Dedifferentiated amniotic fluid mesenchymal stem cell (primary cell): ENCODE measurements at regions not wholly inside any gene's neighbourhood (a gene's known extent, or its start where the extent isn't known, plus 50 kb on each side); places are given as distances from the start of the nearest gene placed in this dataset.

Source experiments
- DNase-seq: peaks from one replicate; pipeline ENCODE4 v3.0.0-alpha.2; 2016; ENCODE audit errors: extremely low spot score

DNA sequence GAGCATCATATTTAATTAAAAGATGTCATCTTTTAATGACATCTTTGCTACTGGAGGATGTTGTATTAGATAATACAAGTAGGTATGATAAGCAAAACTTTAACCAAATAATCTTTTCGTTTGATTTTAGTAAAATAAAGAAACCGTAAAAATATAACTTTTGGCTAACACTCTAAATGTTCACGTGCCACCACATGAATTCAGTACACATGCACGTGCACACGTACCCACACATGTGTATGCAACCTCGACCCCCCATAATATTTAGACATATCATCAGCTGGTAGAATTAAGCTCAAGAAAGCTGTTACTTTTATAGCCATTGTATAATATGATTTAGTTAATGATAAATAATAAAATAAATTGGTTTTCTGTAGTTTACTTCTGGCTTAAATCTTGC, 566.6 kb upstream of the FBXO33 start:
- no peak for DNase-seq

DNA sequence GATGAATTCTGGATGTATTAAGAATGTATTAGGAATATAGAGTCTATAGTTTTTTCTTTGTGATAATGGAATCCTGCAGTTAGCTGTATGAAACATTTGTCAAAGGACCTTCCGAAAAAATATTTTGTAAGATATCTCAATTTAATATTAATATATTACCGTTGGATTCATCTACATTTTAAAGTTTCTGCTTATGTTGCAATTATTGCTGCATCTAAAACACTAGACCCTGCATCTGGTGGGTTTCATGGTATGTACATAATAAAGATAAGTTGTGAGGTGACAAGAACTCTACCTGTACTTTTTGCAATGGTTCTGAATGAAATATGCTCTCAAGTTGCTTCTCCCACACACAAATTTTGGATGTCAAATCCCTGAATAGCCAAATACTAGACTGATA, 565.9 kb upstream of the FBXO33 start:
- DNase-seq = no peak

DNA sequence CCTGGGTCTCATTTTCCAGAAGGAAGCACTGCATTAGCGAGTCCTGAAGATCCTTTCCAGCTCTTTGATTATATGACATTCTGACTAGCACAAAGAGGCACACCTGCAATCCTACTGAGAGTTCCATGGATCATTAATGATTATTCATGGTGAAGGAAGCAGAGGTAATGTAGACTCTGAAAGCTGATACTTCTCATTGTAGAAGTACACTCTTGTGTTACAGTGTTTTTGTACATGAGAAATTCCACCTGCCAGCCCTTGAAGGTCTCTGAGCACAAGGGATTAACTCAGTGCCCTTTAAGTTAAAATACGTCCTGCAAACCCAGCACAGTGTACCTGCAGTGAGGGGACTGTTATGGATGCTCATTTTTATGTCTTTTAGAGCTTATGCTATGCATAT, 558.8 kb upstream of the FBXO33 start:
- DNase-seq = no peak

GRCh38 chr14:39988939-39989338, 556.7 kb upstream of the FBXO33 start:
- no peak for DNase-seq

GRCh38 chr14:39984323-39984722, 552.1 kb upstream of the FBXO33 start:
- DNase-seq = no peak

GRCh38 chr14:39977198-39977597, 545.0 kb upstream of the FBXO33 start:
- DNase-seq = no peak

DNA sequence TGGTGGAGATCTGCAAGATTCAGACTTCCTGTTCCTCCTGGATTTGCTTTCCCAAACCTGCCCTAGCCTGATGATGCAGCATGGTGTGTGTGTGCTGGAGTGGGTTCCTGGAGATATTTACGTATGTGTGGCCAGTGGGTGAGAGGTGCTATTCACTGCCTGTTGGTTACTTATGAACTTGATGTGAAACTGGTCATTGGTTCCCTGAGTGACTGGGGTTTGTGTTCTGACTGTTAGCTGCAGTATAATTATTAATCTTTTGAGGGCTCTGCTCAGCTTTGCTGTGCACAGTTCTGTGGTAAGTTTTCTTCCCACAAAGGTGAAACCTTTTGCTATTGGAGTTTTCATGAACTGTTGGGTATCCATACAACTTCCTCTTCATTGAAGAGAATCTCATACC, 541.8 kb upstream of the FBXO33 start:
- DNase-seq = no peak

GRCh38 chr14:39972704-39973103, 540.5 kb upstream of the FBXO33 start:
- no peak for DNase-seq

DNA sequence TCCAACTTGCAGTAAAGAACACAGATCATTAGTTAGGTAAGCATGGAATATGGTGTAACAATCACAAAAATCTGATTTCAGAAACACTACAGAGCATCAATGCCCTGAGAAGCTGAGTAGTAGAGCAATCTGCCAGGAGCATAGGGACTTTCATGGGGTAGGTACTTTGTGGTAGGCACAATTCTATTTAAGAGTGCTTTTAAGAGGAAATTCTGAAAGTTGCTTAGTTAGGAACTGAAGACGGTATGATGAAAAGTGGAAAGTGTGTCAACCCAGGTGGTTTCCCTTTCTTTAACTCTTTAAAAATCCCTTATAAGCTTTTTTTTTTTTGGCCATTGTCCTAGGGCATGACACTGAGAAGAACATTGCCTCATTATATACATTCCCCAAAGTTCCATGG, 535.7 kb upstream of the FBXO33 start:
- DNase-seq = no peak

- no peak for DNase-seq
Measured at GRCh38 chr14:39957987-39958386, 525.8 kb upstream of the FBXO33 start.

GRCh38 chr14:39957290-39957689, 525.1 kb upstream of the FBXO33 start:
- no peak for DNase-seq

GRCh38 chr14:39956372-39956771, 524.1 kb upstream of the FBXO33 start:
- no peak for DNase-seq

DNA sequence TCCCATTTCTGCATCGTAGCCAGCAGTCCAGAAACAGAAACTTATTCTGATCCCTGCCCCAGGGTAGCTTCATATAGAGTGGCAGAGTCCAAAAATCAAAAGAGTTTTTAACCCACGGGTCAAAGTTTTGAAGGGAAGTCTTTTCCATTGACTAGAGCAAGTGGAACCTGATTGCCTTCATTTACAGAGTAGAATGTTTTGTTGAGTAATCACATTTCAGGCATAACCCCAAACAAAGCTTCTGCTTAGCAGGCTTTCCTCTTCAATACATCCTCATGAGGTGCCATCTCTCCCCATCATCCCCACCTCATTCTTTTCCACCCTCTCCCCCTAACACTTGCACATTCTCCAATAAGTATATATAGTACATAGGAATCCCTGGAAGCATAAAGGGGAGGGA, 516.0 kb upstream of the FBXO33 start:
- DNase-seq = no peak

GRCh38 chr14:39946807-39947206, 514.6 kb upstream of the FBXO33 start:
- no peak for DNase-seq

- no peak for DNase-seq
Measured at GRCh38 chr14:39939023-39939422, 506.8 kb upstream of the FBXO33 start.

DNA sequence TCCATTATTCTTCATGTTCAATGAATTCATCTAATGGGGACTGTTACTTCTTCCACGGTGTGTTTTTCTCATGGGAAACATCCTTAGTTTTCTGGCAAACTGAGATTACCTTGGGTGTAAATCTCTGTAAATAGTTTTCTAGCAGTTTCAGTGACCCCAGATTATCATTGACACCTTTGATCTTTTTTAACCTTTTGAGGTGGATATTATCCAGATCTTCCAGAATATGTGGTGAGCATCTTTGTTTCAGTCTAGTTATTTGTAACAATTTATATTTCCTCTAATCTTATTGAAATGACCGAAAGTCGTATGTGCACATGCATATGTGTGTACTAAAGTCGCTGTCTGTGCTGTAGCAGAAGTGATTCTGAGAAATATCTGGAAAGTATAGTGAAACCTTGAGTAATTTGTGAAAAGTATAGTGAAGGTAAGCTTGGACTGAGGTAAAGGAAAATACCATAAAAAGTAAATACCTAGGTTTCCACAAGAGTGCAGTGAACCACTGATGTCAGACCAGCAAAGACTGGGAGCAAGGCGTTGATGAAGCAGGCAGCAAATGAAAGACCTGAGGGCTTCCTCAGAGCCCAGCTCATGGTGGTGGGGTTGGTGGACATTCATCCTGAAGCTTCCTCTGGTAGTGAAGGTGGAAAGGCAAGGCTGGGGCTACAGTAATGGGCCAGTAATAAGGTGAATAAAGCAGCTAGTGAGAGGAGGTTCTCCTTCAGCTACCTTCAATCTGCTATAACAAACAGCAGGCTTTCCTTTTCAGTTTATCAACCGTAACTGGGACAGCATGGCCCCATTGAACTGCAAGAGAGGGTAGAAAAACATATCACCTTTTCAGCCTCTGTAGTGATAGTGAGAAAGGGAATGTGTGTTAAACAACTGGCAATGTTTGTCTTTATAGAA, 480.2 kb upstream of the FBXO33 start:
- no peak for DNase-seq

GRCh38 chr14:39897657-39898056, 465.4 kb upstream of the FBXO33 start:
- no peak for DNase-seq

GRCh38 chr14:39890026-39890425, 457.8 kb upstream of the FBXO33 start:
- DNase-seq = no peak

DNA sequence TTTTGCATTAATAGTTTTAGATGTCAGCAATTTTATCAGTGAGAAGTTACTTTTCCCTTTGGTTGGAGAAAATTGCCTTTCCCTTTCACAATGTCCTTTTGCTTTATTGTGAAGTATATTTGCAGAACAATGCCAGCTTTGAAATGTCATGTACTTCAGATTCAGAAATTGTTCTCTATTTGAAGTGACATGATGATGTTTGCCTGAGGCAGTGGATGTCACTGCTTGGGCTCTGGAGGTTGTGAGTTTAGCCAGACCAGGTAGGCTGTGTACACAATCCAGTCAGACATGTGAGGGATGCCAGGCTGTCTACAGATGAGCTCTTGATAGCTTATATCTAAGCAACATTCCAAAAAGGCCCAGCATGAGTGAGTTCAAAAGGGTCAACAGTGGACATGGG, 451.9 kb upstream of the FBXO33 start:
- DNase-seq = no peak

GRCh38 chr14:39880965-39881364, 448.7 kb upstream of the FBXO33 start:
- no peak for DNase-seq

- no peak for DNase-seq
Measured at GRCh38 chr14:39880106-39880695, 448.0 kb upstream of the FBXO33 start.

DNA sequence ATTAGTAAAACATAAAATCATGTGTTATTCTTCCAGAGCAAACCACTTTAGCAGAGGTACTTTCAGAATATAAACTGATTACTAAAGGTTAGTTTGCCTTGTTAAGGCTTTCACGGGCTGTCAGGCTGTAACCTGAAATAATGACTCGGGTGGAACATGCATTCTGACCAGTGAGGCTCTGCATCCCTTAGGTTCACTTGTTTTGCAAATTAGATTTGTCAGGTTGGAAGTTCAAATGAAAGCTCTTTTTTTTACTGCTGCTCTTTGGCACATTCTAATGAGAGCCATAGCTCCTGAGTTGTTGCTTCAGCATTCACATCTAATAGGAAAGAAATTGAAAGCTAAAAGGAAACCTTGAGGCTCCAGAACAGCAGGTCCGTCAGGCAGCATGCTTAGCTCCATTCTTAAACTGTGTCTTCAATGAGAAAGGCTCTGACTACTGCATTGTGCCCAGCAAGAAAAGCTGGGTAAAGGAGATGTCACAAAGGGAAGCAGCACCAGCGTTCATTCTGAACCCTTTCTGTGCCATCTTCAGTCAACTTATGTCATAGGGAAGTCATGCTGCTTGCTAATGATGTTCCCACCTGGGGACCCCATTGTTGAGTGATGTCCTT, 445.5 kb upstream of the FBXO33 start:
- no peak for DNase-seq

DNA sequence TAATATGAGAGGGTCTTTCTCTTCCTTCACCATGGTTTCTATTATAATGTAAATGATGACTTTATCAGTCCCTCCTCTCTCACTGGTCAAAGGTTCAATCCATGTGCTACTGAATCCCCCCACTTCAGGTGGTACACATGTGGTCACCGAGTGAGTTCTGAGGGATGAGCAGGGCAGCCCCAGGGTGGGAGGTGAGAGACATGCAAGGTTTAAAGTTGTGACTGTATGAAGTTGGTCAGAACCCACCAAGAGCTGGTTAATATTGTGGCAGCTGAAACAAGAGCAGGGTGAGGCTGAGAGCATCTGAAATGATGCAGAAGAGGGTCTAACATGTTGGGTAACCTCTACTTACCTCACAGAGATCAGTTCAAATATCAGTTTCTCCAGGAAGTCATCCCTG, 444.7 kb upstream of the FBXO33 start:
- DNase-seq = no peak
